Osteoblast (primary cell): ENCODE measurements at regions not wholly inside any gene's neighbourhood (a gene's known extent, or its start where the extent isn't known, plus 50 kb on each side); places are given as distances from the start of the nearest gene placed in this dataset.

Experiments used
- DNase-seq: peaks from one replicate; pipeline ENCODE4 v3.0.0; 2011; ENCODE audit warnings: low spot score, mixed read lengths; ENCODE audit not compliant: insufficient read length; ENCODE audit errors: missing footprints
- H2AFZ ChIP-seq: 2 replicates; pipeline ENCODE4 v1.6.0; 2011; ENCODE audit warnings: mild to moderate bottlenecking, low read length
- H3K27ac ChIP-seq: 2 replicates; pipeline ENCODE4 v1.5.1; 2011; ENCODE audit warnings: mild to moderate bottlenecking, low read depth, low read length, moderate library complexity
- H3K27me3 ChIP-seq: 2 replicates; pipeline ENCODE4 v1.6.0; 2012; ENCODE audit warnings: mild to moderate bottlenecking, control low read depth, inconsistent platforms, low read length, moderate library complexity; ENCODE audit not compliant: insufficient read depth
- H3K36me3 ChIP-seq: 2 replicates; pipeline ENCODE4 v1.5.1; 2011; ENCODE audit warnings: mild to moderate bottlenecking, low read length, control low read depth, moderate library complexity; ENCODE audit not compliant: insufficient read depth
- H3K4me1 ChIP-seq: 2 replicates; pipeline ENCODE4 v1.5.1; 2011; ENCODE audit warnings: mild to moderate bottlenecking, low read length, control low read depth, moderate library complexity; ENCODE audit not compliant: insufficient read depth
- H3K4me2 ChIP-seq: 2 replicates; pipeline ENCODE4 v1.6.0; 2011; ENCODE audit warnings: mild to moderate bottlenecking, low read length; ENCODE audit not compliant: insufficient read depth
- H3K4me3 ChIP-seq: fragments of 200-600 bp; sonication (generic); 3 replicates; pipeline ENCODE4 v1.5.1; 2012; ENCODE audit warnings: mild to moderate bottlenecking, low read length, inconsistent platforms; ENCODE audit not compliant: insufficient read depth
- H3K79me2 ChIP-seq: 2 replicates; pipeline ENCODE4 v1.6.0; 2012; ENCODE audit warnings: mild to moderate bottlenecking, low read length, control low read depth, inconsistent platforms; ENCODE audit not compliant: insufficient read depth
- H3K9me3 ChIP-seq: 2 replicates; pipeline ENCODE4 v1.5.1; 2011; ENCODE audit warnings: low read depth, low read length, control low read depth
- H4K20me1 ChIP-seq: 2 replicates; pipeline ENCODE4 v1.6.0; 2012; ENCODE audit warnings: mild to moderate bottlenecking, low read length, control low read depth; ENCODE audit not compliant: insufficient read depth
- TF ChIP-seq, protein P1 (sequence below): IDR thresholded peaks from 2 replicates; pipeline ENCODE4 v1.5.1; 2011; ENCODE audit warnings: mild to moderate bottlenecking, low read depth, low read length, moderate library complexity; ENCODE audit errors: extremely low read depth

DNA sequence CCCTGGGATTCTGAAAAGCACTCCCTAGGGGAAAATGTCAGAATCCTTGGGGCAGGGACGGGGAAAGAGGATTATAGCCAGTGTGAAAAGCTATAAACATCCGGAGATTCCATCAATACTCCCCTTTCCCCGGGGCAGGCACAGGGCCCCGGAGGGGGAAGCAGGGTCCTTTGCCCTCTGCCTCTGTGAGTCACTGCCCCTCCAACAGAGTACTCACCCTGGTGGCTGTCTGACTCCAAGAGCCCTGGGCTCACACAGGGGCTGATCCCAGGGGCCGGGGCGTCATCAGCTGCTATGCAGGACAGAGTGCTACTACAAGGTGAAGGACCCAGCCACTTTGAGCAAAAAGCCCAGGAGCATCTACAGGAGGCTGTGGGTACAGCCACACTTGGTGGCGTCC is 133.0 kb upstream of the PRR20G start:
- Histone ChIP-seq H4K20me1 (no peaks in the 10 kb centered on the region), H3K4me1 (no peaks in the 10 kb centered on the region), H3K4me2 (no peak overlapping the region), H3K36me3 (no peaks in the 10 kb centered on the region), H3K4me3 (no peak overlapping the region), H3K27ac (no peak overlapping the region), H3K27me3 (peaks cover 40% of the 10 kb centered on the region), H3K9me3 (no peaks in the 10 kb centered on the region), H2AFZ (no peak overlapping the region), H3K79me2 (no peaks in the 10 kb centered on the region)
- TF ChIP-seq, protein P1, sequence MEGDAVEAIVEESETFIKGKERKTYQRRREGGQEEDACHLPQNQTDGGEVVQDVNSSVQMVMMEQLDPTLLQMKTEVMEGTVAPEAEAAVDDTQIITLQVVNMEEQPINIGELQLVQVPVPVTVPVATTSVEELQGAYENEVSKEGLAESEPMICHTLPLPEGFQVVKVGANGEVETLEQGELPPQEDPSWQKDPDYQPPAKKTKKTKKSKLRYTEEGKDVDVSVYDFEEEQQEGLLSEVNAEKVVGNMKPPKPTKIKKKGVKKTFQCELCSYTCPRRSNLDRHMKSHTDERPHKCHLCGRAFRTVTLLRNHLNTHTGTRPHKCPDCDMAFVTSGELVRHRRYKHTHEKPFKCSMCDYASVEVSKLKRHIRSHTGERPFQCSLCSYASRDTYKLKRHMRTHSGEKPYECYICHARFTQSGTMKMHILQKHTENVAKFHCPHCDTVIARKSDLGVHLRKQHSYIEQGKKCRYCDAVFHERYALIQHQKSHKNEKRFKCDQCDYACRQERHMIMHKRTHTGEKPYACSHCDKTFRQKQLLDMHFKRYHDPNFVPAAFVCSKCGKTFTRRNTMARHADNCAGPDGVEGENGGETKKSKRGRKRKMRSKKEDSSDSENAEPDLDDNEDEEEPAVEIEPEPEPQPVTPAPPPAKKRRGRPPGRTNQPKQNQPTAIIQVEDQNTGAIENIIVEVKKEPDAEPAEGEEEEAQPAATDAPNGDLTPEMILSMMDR, result no peak
- no peak for DNase-seq

DNA sequence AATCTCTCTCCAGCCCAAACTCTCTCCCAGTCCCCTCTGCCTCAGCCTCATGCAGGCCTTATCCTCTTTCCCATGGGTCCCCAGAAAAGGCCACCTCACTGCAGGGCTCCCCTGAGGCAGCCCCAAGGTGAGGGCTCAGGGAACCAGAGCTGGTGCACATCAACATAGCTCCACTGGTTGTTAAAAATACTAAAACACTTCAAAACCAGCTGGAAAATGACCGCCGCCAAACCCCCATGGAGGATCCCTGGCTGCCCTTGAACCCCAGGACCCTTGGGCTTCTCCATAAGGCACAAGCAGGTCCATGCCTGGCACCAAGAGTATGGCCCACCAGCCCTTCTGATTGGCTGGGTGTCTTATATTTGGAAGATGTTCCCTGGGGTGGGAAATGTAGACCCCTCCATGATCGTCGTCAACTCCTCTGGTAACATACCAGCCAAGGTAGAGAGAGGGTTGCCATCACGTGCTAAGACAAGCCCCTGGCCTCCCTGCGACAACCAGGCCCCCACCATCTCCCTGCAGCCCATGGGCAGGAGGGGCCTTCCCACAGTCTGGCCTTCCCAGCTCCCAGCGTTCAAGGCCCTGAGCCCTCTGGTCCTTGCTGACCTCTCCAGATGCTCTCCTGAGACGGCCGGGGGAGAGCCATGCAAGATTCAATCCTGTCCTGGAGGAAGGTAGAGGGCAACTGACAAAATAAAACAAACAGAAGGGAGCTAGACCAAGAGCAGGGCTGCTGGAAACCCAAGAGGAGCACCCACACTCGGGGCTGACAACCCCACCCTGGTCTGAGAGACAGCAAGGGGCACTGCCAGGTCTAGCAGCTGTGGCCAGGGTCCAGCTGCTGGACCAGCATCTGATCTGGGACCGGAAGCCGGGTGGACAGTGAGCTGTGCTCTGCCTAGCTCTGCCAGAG is 132.1 kb upstream of the PRR20G start:
- no peak overlapping the region for H3K4me2 ChIP-seq
- H3K27ac ChIP-seq, result no peak overlapping the region
- peaks cover 45% of the 10 kb centered on the region for H3K27me3 ChIP-seq
- DNase-seq, result no peak
- no peaks in the 10 kb centered on the region for H3K4me1 ChIP-seq
- H3K79me2 ChIP-seq, result no peaks in the 10 kb centered on the region
- H3K9me3 ChIP-seq, result no peaks in the 10 kb centered on the region
- no peak overlapping the region for H2AFZ ChIP-seq
- no peaks in the 10 kb centered on the region for H4K20me1 ChIP-seq
- H3K4me3 ChIP-seq, result no peak overlapping the region
- H3K36me3 ChIP-seq, result no peaks in the 10 kb centered on the region
- TF ChIP-seq, protein P1, result no peak

DNA sequence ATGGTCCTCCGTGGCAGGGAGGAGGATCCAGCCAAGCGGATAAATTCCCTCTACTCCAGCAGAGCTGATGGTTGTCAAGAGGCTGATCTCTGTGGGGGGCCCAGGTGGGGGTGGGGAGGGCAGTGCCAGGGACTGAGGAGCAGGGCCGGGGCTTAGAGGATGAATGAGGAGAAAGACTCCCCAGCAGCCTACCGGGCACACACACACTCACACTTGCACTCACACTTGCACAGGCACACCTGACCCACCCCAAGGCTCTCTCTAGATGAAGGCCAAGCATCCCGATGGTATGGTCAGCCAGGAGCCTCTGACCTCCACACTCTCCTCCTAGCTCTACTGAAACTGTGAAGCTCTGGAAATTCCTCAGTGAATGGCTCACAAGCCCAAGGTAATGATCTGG is 131.3 kb upstream of the PRR20G start:
- TF ChIP-seq, protein P1, result no peak

DNA sequence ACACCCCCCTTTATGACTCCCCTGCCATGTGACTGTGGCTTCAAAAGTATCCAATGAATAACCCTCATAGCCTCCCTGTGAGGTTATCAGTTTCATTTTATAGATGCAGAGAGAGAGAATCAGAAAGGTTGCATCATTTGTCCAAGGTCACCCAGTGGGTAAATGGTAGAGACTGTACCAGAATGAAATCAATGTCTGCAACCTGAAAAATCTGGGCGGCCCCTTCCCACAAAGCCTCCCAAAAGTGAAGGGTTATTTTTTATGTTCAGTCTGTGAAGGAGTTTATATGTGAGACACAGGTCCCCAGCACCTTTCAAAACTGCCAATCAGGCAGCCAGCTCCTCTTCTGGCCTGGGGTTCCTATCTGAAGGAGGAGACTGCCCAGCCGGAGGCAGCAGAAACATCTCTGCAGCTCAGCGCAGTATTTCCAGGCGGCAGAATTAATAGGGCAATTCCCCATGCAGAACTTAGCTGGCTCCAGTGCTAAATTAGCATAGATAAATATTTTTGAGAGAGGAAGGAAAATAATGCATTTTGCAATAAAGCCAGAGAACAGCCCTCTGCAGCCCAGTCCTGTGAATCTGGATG is 130.8 kb upstream of the PRR20G start:
- Histone ChIP-seq H3K79me2 (no peaks in the 10 kb centered on the region), H2AFZ (no peak overlapping the region), H4K20me1 (no peaks in the 10 kb centered on the region), H3K27me3 (peaks cover 36% of the 10 kb centered on the region), H3K4me2 (no peak overlapping the region), H3K4me1 (no peaks in the 10 kb centered on the region), H3K36me3 (no peaks in the 10 kb centered on the region), H3K9me3 (no peaks in the 10 kb centered on the region), H3K27ac (no peak overlapping the region), H3K4me3 (no peak overlapping the region)
- no peak for DNase-seq
- TF ChIP-seq, protein P1, result no peak

More for the DNA sequence above, 131.3 kb upstream of the PRR20G start:
- no peak overlapping the region for H3K4me3 ChIP-seq
- no peaks in the 10 kb centered on the region for H3K79me2 ChIP-seq
- no peaks in the 10 kb centered on the region for H3K4me1 ChIP-seq
- DNase-seq, result no peak
- H3K27me3 ChIP-seq, result peaks cover 41% of the 10 kb centered on the region
- no peak overlapping the region for H3K27ac ChIP-seq
- no peak overlapping the region for H3K4me2 ChIP-seq
- no peaks in the 10 kb centered on the region for H4K20me1 ChIP-seq
- no peaks in the 10 kb centered on the region for H3K36me3 ChIP-seq
- no peaks in the 10 kb centered on the region for H3K9me3 ChIP-seq
- no peak overlapping the region for H2AFZ ChIP-seq
